Esophagus squamous epithelium (tissue), 4 donors: ENCODE measurements at regions not wholly inside any gene's neighbourhood (a gene's known extent, or its start where the extent isn't known, plus 50 kb on each side); places are given as distances from the start of the nearest gene placed in this dataset.

ENCODE experiments used
- POLR2A ChIP-seq, 4 donors: fragments of 450-650 bp; IDR thresholded peaks; one replicate each; pipeline ENCODE4 v1.6.1; 2017; ENCODE audit warnings: antibody characterized with exemption in 4 of 4, mild to moderate bottlenecking in 4 of 4, moderate library complexity in 3 of 4
- TF ChIP-seq, protein P1 (sequence below), 6 experiments: fragments of 450-650 bp in 4 of 6; fragments of 200-600 bp in 2 of 6; sonication (generic) in 2 of 6; IDR thresholded peaks; one replicate each; pipeline ENCODE4 v1.5.1; 2016 to 2019; ENCODE audit warnings: antibody characterized with exemption in 6 of 6, mild to moderate bottlenecking in 4 of 6, moderate library complexity in 4 of 6

- TF ChIP-seq POLR2A (IDR thresholded peaks at IDR 0.05) = no peak
- TF ChIP-seq, protein P1, sequence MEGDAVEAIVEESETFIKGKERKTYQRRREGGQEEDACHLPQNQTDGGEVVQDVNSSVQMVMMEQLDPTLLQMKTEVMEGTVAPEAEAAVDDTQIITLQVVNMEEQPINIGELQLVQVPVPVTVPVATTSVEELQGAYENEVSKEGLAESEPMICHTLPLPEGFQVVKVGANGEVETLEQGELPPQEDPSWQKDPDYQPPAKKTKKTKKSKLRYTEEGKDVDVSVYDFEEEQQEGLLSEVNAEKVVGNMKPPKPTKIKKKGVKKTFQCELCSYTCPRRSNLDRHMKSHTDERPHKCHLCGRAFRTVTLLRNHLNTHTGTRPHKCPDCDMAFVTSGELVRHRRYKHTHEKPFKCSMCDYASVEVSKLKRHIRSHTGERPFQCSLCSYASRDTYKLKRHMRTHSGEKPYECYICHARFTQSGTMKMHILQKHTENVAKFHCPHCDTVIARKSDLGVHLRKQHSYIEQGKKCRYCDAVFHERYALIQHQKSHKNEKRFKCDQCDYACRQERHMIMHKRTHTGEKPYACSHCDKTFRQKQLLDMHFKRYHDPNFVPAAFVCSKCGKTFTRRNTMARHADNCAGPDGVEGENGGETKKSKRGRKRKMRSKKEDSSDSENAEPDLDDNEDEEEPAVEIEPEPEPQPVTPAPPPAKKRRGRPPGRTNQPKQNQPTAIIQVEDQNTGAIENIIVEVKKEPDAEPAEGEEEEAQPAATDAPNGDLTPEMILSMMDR (IDR thresholded peaks at IDR 0.05) = no peak
Observed at GRCh38 chr1:200260597-200261335, 149.1 kb downstream of the ZNF281 start.
